WTC11 (cell line): ENCODE measurements at regions not wholly inside any gene's neighbourhood (a gene's known extent, or its start where the extent isn't known, plus 50 kb on each side); places are given as distances from the start of the nearest gene placed in this dataset.

Experiments
- ZBTB43 ChIP-seq: sonication (generic); formaldehyde crosslinking; IDR thresholded peaks from 2 replicates; pipeline ENCODE4 v1.8.1; 2023; ENCODE audit warnings: mild to moderate bottlenecking, missing genetic modification reagents
- TF ChIP-seq, protein P1 (sequence below): sonication (generic); formaldehyde crosslinking; IDR thresholded peaks from 2 replicates; pipeline ENCODE4 v1.8.1; 2023; ENCODE audit warnings: mild to moderate bottlenecking, missing genetic modification reagents, moderate library complexity
- TF ChIP-seq, protein P2 (sequence below): fragments of 200-600 bp; IDR thresholded peaks from 2 replicates; pipeline ENCODE4 v1.8.0; 2022; ENCODE audit warnings: antibody characterized with exemption
- TF ChIP-seq, protein P3 (sequence below): sonication (generic); formaldehyde crosslinking; IDR thresholded peaks from 2 replicates; pipeline ENCODE4 v1.8.1; 2022; ENCODE audit warnings: low read depth, mild to moderate bottlenecking, moderate library complexity, missing genetic modification reagents, borderline replicate concordance

DNA sequence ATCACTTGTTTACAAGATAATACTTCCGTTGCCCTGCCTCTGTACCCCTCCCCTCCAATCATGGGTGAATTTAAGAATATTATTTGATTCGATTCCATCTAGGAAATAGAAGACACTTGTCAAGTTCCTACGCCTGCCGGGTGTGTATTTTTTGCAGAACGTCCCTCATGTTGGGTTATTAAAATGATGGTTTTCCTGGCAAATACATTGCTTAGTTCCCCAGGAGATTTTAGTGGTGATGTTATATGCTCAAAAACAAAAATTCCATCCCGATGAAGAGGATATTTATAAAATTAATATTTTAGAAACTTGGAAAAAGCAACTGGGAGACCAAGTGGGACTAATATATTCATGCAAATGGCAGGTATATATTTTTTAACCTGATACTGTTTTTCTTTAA is 548.4 kb downstream of the EDEM1 start:
- no peak for TF ChIP-seq ZBTB43 (CRISPR knock-in tag)
- TF ChIP-seq, protein P1, sequence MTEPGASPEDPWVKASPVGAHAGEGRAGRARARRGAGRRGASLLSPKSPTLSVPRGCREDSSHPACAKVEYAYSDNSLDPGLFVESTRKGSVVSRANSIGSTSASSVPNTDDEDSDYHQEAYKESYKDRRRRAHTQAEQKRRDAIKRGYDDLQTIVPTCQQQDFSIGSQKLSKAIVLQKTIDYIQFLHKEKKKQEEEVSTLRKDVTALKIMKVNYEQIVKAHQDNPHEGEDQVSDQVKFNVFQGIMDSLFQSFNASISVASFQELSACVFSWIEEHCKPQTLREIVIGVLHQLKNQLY = no peak
- TF ChIP-seq, protein P2, sequence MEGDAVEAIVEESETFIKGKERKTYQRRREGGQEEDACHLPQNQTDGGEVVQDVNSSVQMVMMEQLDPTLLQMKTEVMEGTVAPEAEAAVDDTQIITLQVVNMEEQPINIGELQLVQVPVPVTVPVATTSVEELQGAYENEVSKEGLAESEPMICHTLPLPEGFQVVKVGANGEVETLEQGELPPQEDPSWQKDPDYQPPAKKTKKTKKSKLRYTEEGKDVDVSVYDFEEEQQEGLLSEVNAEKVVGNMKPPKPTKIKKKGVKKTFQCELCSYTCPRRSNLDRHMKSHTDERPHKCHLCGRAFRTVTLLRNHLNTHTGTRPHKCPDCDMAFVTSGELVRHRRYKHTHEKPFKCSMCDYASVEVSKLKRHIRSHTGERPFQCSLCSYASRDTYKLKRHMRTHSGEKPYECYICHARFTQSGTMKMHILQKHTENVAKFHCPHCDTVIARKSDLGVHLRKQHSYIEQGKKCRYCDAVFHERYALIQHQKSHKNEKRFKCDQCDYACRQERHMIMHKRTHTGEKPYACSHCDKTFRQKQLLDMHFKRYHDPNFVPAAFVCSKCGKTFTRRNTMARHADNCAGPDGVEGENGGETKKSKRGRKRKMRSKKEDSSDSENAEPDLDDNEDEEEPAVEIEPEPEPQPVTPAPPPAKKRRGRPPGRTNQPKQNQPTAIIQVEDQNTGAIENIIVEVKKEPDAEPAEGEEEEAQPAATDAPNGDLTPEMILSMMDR = no peak
- TF ChIP-seq, protein P3, sequence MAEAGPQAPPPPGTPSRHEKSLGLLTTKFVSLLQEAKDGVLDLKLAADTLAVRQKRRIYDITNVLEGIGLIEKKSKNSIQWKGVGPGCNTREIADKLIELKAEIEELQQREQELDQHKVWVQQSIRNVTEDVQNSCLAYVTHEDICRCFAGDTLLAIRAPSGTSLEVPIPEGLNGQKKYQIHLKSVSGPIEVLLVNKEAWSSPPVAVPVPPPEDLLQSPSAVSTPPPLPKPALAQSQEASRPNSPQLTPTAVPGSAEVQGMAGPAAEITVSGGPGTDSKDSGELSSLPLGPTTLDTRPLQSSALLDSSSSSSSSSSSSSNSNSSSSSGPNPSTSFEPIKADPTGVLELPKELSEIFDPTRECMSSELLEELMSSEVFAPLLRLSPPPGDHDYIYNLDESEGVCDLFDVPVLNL = no peak
